LNCAP (cell line): ENCODE measurements at regions not wholly inside any gene's neighbourhood (a gene's known extent, or its start where the extent isn't known, plus 50 kb on each side); places are given as distances from the start of the nearest gene placed in this dataset.

Source experiments
- TF ChIP-seq, protein P1 (sequence below): fragments of 450-650 bp; IDR thresholded peaks from 2 replicates; pipeline ENCODE4 v1.5.1; 2017; ENCODE audit warnings: mild to moderate bottlenecking

- TF ChIP-seq, protein P1, sequence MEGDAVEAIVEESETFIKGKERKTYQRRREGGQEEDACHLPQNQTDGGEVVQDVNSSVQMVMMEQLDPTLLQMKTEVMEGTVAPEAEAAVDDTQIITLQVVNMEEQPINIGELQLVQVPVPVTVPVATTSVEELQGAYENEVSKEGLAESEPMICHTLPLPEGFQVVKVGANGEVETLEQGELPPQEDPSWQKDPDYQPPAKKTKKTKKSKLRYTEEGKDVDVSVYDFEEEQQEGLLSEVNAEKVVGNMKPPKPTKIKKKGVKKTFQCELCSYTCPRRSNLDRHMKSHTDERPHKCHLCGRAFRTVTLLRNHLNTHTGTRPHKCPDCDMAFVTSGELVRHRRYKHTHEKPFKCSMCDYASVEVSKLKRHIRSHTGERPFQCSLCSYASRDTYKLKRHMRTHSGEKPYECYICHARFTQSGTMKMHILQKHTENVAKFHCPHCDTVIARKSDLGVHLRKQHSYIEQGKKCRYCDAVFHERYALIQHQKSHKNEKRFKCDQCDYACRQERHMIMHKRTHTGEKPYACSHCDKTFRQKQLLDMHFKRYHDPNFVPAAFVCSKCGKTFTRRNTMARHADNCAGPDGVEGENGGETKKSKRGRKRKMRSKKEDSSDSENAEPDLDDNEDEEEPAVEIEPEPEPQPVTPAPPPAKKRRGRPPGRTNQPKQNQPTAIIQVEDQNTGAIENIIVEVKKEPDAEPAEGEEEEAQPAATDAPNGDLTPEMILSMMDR = no peak
Observed at GRCh38 chr4:177607111-177607573, 164.9 kb upstream of the AGA start.

- TF ChIP-seq, protein P1 = no peak
Observed at GRCh38 chr4:177611974-177612664, 169.9 kb upstream of the AGA start.

- TF ChIP-seq, protein P1 = no peak
Observed at GRCh38 chr4:177612684-177613083, 170.4 kb upstream of the AGA start.

- TF ChIP-seq, protein P1 = no peak
Observed at GRCh38 chr4:177632481-177632880, 190.2 kb upstream of the AGA start.

DNA sequence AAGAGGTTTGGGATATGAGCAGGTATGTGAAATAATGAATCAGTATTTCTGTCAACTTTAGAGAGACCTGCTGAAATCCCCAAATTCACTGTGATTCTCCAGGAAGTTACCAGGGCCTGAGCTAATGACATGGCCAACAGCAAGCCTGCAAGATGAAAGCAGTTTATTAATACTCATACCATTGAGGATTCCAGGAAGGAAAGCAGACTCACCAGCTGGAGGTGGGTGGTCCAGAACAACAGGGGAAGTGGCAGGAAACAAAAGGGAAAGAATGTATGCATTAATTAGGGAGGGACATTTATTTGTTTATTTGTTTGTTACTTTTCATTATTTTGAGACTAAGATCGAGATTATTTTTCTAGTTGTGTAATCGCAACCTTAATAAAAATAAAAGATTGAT lies 196.6 kb upstream of the AGA start:
- TF ChIP-seq, protein P1 = no peak

- TF ChIP-seq, protein P1 = no peak
Observed at GRCh38 chr4:177640864-177641263, 198.6 kb upstream of the AGA start.

- TF ChIP-seq, protein P1 = no peak
Observed at GRCh38 chr4:177660223-177660622, 218.0 kb upstream of the AGA start.

DNA sequence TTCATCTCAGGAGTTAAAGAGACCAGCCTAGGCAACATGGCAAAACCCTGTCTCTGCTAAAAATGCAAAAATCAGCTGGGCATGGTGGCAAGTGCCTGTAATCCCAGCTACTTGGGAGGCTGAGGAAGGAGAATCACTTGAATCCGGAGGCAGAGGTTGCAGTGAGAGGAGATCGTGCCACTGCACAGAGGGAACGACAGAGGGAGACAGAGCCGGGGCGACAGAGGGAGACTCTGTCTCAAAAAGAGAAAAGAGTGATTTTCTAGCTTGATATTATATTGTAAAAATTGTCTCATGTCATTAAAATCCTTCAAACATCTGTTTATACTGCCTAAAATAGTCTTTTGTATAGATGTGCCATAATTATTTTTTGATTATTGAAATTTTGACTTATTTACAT lies 225.4 kb upstream of the AGA start:
- TF ChIP-seq, protein P1 = peak; percentile 69
